DOHH2 (cell line): ENCODE measurements at regions not wholly inside any gene's neighbourhood (a gene's known extent, or its start where the extent isn't known, plus 50 kb on each side); places are given as distances from the start of the nearest gene placed in this dataset.

Source experiments
- CTCF ChIP-seq: fragments of 200-600 bp; sonication (generic); IDR thresholded peaks from one replicate; pipeline ENCODE4 v1.5.1; 2014; ENCODE audit warnings: antibody characterized with exemption, mild to moderate bottlenecking, low read depth, low read length; ENCODE audit not compliant: poor library complexity, severe bottlenecking
- EZH2phosphoT487 ChIP-seq: fragments of 200-600 bp; sonication (generic); IDR thresholded peaks from 2 replicates; pipeline ENCODE4 v1.6.1; 2017; ENCODE audit warnings: borderline replicate concordance, mild to moderate bottlenecking, antibody characterized with exemption, low read length, moderate library complexity, mixed read lengths

GRCh38 chr2:175401956-175402469 lies 220.5 kb upstream of the ATP5MC3 start:
- TF ChIP-seq CTCF (no peak), EZH2phosphoT487 (no peak)
